WTC11 (cell line): ENCODE measurements at regions not wholly inside any gene's neighbourhood (a gene's known extent, or its start where the extent isn't known, plus 50 kb on each side); places are given as distances from the start of the nearest gene placed in this dataset.

Source experiments
- ATAC-seq: fragments of 200-7000 bp; cut with Tn5 transposase; 2 replicates; pipeline ENCODE4 v1.10.0; 2021; ENCODE audit warnings: mild to moderate bottlenecking, moderate library complexity
- CTCF ChIA-PET: fragments of 300-600 bp; sonication (Branson Sonifier 250); formaldehyde crosslinking; loops from one replicate; lab custom pipeline; 2021; ENCODE audit warnings: antibody characterized with exemption; lab: Charles Lee
- POLR2A ChIA-PET: fragments of 350-600 bp; sonication (Branson Sonifier 250); formaldehyde crosslinking; loops from one replicate; lab custom pipeline; 2021; ENCODE audit warnings: antibody characterized with exemption; lab: Charles Lee
- DNase-seq: peaks from one replicate; pipeline ENCODE4 v3.0.0; 2021; ENCODE audit warnings: low spot score
- H3K27ac Mint-ChIP-seq: 2 replicates; pipeline ENCODE4 v1.8.0; 2021; ENCODE audit warnings: mixed read lengths
- H3K27me3 Mint-ChIP-seq: 2 replicates; pipeline ENCODE4 v1.8.0; 2021; ENCODE audit warnings: low read depth, mild to moderate bottlenecking, moderate library complexity, mixed read lengths
- H3K36me3 Mint-ChIP-seq: 2 replicates; pipeline ENCODE4 v1.8.0; 2021; ENCODE audit warnings: mixed read lengths
- H3K4me1 Mint-ChIP-seq: 2 replicates; pipeline ENCODE4 v1.8.0; 2022; ENCODE audit warnings: mixed read lengths
- H3K4me3 Mint-ChIP-seq: 2 replicates; pipeline ENCODE4 v1.8.0; 2021; ENCODE audit warnings: mild to moderate bottlenecking, moderate library complexity, mixed read lengths
- H3K9me3 Mint-ChIP-seq: 2 replicates; pipeline ENCODE4 v1.8.0; 2021; ENCODE audit warnings: mixed read lengths
- ELF4 ChIP-seq: sonication (generic); formaldehyde crosslinking; IDR thresholded peaks from 2 replicates; pipeline ENCODE4 v1.8.1; 2022; ENCODE audit warnings: low read depth, mild to moderate bottlenecking, moderate library complexity, missing genetic modification reagents
- FOXP1 ChIP-seq: sonication (generic); formaldehyde crosslinking; IDR thresholded peaks from 2 replicates; pipeline ENCODE4 v1.8.0; 2022; ENCODE audit warnings: missing genetic modification reagents, mild to moderate bottlenecking, moderate library complexity, borderline replicate concordance
- GTF2I ChIP-seq: fragments of 250-450 bp; sonication (Bioruptor Pico); conservative IDR thresholded peaks from 2 replicates; pipeline ENCODE4 v1.4.0; 2021; ENCODE audit warnings: mild to moderate bottlenecking
- IRF2 ChIP-seq: sonication (generic); formaldehyde crosslinking; IDR thresholded peaks from 2 replicates; pipeline ENCODE4 v1.8.0; 2022; ENCODE audit warnings: low read depth, missing genetic modification reagents, borderline replicate concordance
- JAZF1 ChIP-seq: fragments of 250-450 bp; sonication (Bioruptor Pico); IDR thresholded peaks from 2 replicates; pipeline ENCODE4 v1.9.0; 2021; ENCODE audit warnings: moderate library complexity, mild to moderate bottlenecking, inconsistent platforms
- KAT7 ChIP-seq: sonication (generic); formaldehyde crosslinking; IDR thresholded peaks from 2 replicates; pipeline ENCODE4 v1.8.1; 2023; ENCODE audit warnings: missing genetic modification reagents, mild to moderate bottlenecking, borderline replicate concordance
- MYBL2 ChIP-seq: sonication (generic); formaldehyde crosslinking; IDR thresholded peaks from 2 replicates; pipeline ENCODE4 v1.8.1; 2023; ENCODE audit warnings: mild to moderate bottlenecking, moderate library complexity, missing genetic modification reagents
- NR2C2 ChIP-seq: sonication (generic); formaldehyde crosslinking; IDR thresholded peaks from 2 replicates; pipeline ENCODE4 v1.8.0; 2022; ENCODE audit warnings: mild to moderate bottlenecking, missing genetic modification reagents
- PREB ChIP-seq: sonication (generic); formaldehyde crosslinking; IDR thresholded peaks from 2 replicates; pipeline ENCODE4 v1.8.1; 2022; ENCODE audit warnings: mild to moderate bottlenecking, missing genetic modification reagents, moderate library complexity, borderline replicate concordance
- TEAD4 ChIP-seq: sonication (generic); formaldehyde crosslinking; IDR thresholded peaks from 2 replicates; pipeline ENCODE4 v1.8.0; 2022; ENCODE audit warnings: mild to moderate bottlenecking, missing genetic modification reagents
- TP53 ChIP-seq: sonication (generic); formaldehyde crosslinking; IDR thresholded peaks from 2 replicates; pipeline ENCODE4 v1.8.1; 2023; ENCODE audit warnings: mild to moderate bottlenecking, missing genetic modification reagents
- ZBTB21 ChIP-seq: sonication (generic); formaldehyde crosslinking; IDR thresholded peaks from 2 replicates; pipeline ENCODE4 v1.8.1; 2023; ENCODE audit warnings: mild to moderate bottlenecking, missing genetic modification reagents, borderline replicate concordance
- ZNF219 ChIP-seq: sonication (generic); formaldehyde crosslinking; IDR thresholded peaks from 2 replicates; pipeline ENCODE4 v1.8.0; 2023; ENCODE audit warnings: missing genetic modification reagents, mild to moderate bottlenecking, borderline replicate concordance
- ZNF232 ChIP-seq: sonication (generic); formaldehyde crosslinking; IDR thresholded peaks from 2 replicates; pipeline ENCODE4 v1.8.0; 2022; ENCODE audit warnings: mild to moderate bottlenecking, missing genetic modification reagents
- ZNF263 ChIP-seq: sonication (generic); formaldehyde crosslinking; IDR thresholded peaks from 2 replicates; pipeline ENCODE4 v1.8.1; 2022; ENCODE audit warnings: low read depth, mild to moderate bottlenecking, moderate library complexity, missing genetic modification reagents
- ZNF396 ChIP-seq: fragments of 250-450 bp; sonication (Bioruptor Pico); IDR thresholded peaks from 2 replicates; pipeline ENCODE4 v1.8.0; 2021; ENCODE audit warnings: mild to moderate bottlenecking, moderate library complexity, borderline replicate concordance
- TF ChIP-seq, protein P1 (sequence below): sonication (generic); formaldehyde crosslinking; conservative IDR thresholded peaks from 2 replicates; pipeline ENCODE4 v1.8.1; 2022; ENCODE audit warnings: mild to moderate bottlenecking, missing genetic modification reagents
- TF ChIP-seq, protein P2 (sequence below): sonication (generic); formaldehyde crosslinking; IDR thresholded peaks from 2 replicates; pipeline ENCODE4 v1.8.1; 2023; ENCODE audit warnings: mild to moderate bottlenecking, missing genetic modification reagents, moderate library complexity
- TF ChIP-seq, protein P3 (sequence below): sonication (generic); formaldehyde crosslinking; IDR thresholded peaks from 2 replicates; pipeline ENCODE4 v1.8.1; 2022; ENCODE audit warnings: missing genetic modification reagents, borderline replicate concordance
- TF ChIP-seq, protein P4 (sequence below): fragments of 250-450 bp; sonication (Bioruptor Pico); IDR thresholded peaks from 2 replicates; pipeline ENCODE4 v1.9.0; 2021; ENCODE audit warnings: moderate library complexity, mild to moderate bottlenecking, inconsistent platforms, borderline replicate concordance

DNA sequence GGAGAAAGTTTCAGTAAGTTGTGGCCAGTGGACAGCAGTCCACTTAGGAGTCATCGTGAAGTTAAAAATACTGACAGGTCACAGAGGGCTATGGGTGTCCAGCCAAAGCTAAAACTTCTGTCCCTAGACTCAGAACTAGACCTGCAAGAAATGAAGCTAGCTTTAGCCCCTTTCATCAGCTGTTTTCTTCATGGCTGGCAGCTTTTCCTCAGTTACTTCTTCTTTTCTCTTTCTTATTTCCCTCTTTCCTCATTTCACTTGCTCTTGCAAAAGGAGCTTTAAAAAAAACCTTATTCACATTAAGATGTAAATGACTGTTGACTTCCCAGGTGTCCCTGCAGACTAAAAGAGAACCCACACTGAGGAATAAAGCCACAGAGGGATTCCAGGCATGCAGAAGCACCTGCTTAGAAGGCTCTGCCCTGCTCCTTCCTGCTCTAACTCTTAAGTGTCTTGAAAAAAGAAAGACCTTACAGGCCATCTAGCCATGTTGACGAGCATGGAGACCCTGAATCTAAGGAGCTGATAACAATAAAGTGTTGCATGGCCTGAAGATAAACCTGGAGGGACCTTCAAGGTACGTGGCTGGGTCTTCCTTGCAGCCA is 69.7 kb upstream of the CCND2 start (continued):
- TF ChIP-seq TEAD4 (CRISPR knock-in tag): 0 out of 2 replicates have a peak, but pooled peaks have one; percentile 23

DNA sequence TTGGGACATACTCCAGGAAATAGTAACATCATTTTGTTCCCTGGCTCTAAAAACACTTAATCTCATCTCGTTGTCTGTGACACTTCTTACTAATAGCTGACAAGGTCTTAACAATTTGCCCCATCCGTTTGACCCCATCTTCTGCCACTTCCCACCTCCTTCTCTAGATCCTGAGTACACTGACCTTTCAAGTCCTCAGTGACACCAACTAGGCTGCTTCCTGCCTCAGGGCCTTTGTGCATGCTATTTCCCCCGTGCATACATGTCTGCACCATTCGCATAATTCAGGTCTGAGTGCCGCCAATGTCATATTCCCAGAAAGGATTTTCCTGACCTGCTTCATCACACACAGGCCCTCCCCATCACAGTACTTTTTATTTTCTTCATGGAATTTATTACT is 70.6 kb upstream of the CCND2 start:
- Mint-ChIP-seq H3K27ac (peak overlapping the region; percentile 95), H3K9me3 (0 out of 2 replicates have a peak, but pooled peaks cover 6% of the 10 kb centered on the region), H3K4me3 (no peak overlapping the region), H3K4me1 (peaks cover 70% of the 10 kb centered on the region), H3K27me3 (peaks cover 6% of the 10 kb centered on the region), H3K36me3 (0 out of 2 replicates have a peak, but pooled peaks cover 5% of the 10 kb centered on the region)
- ChIA-PET POLR2A (interaction anchor here (1.1 kb wide), 1 partner anchor 86 kb away, joined by 3 read pairs; no protein-coding TSS in a partner anchor), CTCF (interaction anchor here (3.3 kb wide), 1 partner anchor 73 kb away, joined by 18 read pairs; no protein-coding TSS in a partner anchor)
- TF ChIP-seq, protein P1, sequence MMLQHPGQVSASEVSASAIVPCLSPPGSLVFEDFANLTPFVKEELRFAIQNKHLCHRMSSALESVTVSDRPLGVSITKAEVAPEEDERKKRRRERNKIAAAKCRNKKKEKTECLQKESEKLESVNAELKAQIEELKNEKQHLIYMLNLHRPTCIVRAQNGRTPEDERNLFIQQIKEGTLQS: no peak
- 0 out of 2 replicates have a peak, but pooled peaks have one; percentile 31 for TF ChIP-seq GTF2I (CRISPR knock-in tag)
- DNase-seq: no peak
- ATAC-seq: no peak

- ATAC-seq: no peak
- Mint-ChIP-seq H3K4me3 (no peak overlapping the region), H3K27ac (peak overlapping the region; percentile 95; the same call in 1 of the 2 replicates), H3K27me3 (peaks cover 7% of the 10 kb centered on the region), H3K4me1 (peaks cover 70% of the 10 kb centered on the region), H3K36me3 (0 out of 2 replicates have a peak, but pooled peaks cover 5% of the 10 kb centered on the region)
- CTCF ChIA-PET: no interaction called here
- DNase-seq: no peak
- TF ChIP-seq FOXP1 (CRISPR knock-in tag) (no peak), ZBTB21 (no peak), MYBL2 (CRISPR knock-in tag) (no peak), ZNF263 (CRISPR knock-in tag) (no peak), IRF2 (CRISPR knock-in tag) (no peak), ZNF396 (no peak), KAT7 (CRISPR knock-in tag) (no peak), NR2C2 (CRISPR knock-in tag) (no peak), JAZF1 (CRISPR knock-in tag) (no peak)
- TF ChIP-seq, protein P2, sequence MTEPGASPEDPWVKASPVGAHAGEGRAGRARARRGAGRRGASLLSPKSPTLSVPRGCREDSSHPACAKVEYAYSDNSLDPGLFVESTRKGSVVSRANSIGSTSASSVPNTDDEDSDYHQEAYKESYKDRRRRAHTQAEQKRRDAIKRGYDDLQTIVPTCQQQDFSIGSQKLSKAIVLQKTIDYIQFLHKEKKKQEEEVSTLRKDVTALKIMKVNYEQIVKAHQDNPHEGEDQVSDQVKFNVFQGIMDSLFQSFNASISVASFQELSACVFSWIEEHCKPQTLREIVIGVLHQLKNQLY (CRISPR knock-in tag): no peak
- TF ChIP-seq, protein P3, sequence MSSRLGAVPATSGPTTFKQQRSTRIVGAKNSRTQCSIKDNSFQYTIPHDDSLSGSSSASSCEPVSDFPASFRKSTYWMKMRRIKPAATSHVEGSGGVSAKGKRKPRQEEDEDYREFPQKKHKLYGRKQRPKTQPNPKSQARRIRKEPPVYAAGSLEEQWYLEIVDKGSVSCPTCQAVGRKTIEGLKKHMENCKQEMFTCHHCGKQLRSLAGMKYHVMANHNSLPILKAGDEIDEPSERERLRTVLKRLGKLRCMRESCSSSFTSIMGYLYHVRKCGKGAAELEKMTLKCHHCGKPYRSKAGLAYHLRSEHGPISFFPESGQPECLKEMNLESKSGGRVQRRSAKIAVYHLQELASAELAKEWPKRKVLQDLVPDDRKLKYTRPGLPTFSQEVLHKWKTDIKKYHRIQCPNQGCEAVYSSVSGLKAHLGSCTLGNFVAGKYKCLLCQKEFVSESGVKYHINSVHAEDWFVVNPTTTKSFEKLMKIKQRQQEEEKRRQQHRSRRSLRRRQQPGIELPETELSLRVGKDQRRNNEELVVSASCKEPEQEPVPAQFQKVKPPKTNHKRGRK: no peak
- TF ChIP-seq, protein P4, sequence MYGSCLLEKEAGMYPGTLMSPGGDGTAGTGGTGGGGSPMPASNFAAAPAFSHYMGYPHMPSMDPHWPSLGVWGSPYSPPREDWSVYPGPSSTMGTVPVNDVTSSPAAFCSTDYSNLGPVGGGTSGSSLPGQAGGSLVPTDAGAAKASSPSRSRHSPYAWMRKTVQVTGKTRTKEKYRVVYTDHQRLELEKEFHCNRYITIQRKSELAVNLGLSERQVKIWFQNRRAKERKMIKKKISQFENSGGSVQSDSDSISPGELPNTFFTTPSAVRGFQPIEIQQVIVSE (CRISPR knock-in tag): no peak
- TF ChIP-seq, all 79 proteins: peak for 0
- POLR2A ChIA-PET: no interaction called here
- 0 out of 2 replicates have a peak, but pooled peaks cover 6% of the 10 kb centered on the region for H3K9me3 Mint-ChIP-seq
Measured at GRCh38 chr12:4202487-4202886, 71.1 kb upstream of the CCND2 start.

DNA sequence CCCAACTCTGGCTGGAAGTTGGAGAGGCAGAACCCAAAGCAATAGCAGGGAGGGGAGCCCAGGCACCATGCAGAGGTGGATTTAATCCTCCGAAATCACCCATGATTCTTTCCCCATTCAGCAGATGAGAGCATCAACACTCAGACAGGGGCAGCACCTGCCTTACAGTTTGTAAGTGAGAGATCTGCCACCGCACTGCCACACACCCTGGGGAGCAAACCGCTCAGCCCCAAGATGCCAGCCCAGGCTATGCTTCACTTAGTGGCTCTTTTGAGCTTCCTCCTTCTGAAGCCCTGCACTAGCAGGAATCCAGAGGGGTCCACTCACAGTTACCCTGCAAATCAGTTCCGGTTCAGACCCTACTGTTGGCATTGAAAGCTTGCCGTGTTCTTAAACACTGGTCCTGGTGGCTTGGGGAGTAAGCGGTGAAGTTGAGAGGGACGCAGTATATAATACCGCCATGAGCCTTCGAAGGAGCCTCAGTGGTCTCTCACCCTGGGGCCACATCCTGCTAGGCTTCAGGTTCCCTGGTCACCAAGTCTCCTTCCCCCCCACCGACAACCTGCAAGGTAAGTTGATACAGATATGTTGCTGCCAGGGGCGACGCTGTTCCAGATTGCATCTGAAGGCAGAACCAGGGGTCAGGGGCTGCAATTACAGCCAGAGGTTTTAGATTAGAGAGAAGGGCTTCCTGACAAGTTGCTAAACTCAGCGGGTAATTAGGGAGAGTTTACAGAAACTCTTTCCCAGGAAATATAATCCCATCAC is 72.0 kb upstream of the CCND2 start:
- Mint-ChIP-seq H3K27ac (no peak overlapping the region), H3K4me3 (no peak overlapping the region), H3K27me3 (peaks cover 7% of the 10 kb centered on the region), H3K4me1 (peaks cover 71% of the 10 kb centered on the region), H3K36me3 (0 out of 2 replicates have a peak, but pooled peaks cover 5% of the 10 kb centered on the region), H3K9me3 (0 out of 2 replicates have a peak, but pooled peaks cover 6% of the 10 kb centered on the region)
- TF ChIP-seq TP53 (no peak), PREB (CRISPR knock-in tag) (no peak), ELF4 (CRISPR knock-in tag) (no peak), ZNF219 (no peak), ZNF232 (CRISPR knock-in tag) (no peak)
- no peak for DNase-seq
- ATAC-seq: no peak
- CTCF ChIA-PET: interaction anchor here (1.3 to 1.4 kb wide), 2 partner anchors 61 to 94 kb away, joined by 4 to 5 read pairs; no protein-coding TSS in a partner anchor
- POLR2A ChIA-PET: no interaction called here
